Right cardiac atrium (tissue), 5 donors: ENCODE measurements at regions not wholly inside any gene's neighbourhood (a gene's known extent, or its start where the extent isn't known, plus 50 kb on each side); places are given as distances from the start of the nearest gene placed in this dataset.
A peak's percentile ranks its signal among the peaks of the same experiment; 100 is the strongest.

Experiments
- ATAC-seq, 2 donors: fragments of 200-7000 bp; cut with Tn5 transposase; one replicate each; pipeline versions ENCODE4 v1.8.0 to v1.9.1; 2020; ENCODE audit warnings: moderate library complexity in 2 of 2, mild to moderate bottlenecking in 1 of 2
- DNase-seq, 3 donors: peaks; one replicate each; pipeline ENCODE4 v3.0.0-alpha.2; 2020
- H3K27ac ChIP-seq: one replicate; pipeline ENCODE4 v1.5.1; 2013; ENCODE audit warnings: mild to moderate bottlenecking, low read length, control low read depth, moderate library complexity
- H3K27me3 ChIP-seq: one replicate; pipeline ENCODE4 v1.6.1; 2013; ENCODE audit not compliant: control insufficient read depth, insufficient read depth
- H3K4me1 ChIP-seq: one replicate; pipeline ENCODE4 v1.6.1; 2013; ENCODE audit warnings: low read length; ENCODE audit not compliant: control insufficient read depth, insufficient read depth
- H3K4me3 ChIP-seq: one replicate; pipeline ENCODE4 v1.5.1; 2013; ENCODE audit warnings: low read length, control low read depth
- H3K9me3 ChIP-seq: one replicate; pipeline ENCODE4 v1.6.1; 2013; ENCODE audit warnings: low read length; ENCODE audit not compliant: control insufficient read depth
- WGBS: extraction: QIAGEN DNeasy Blood & Tissue Kit; methylation state at CpG from one replicate; pipeline ENCODE4 v1.1.7; 2013; 5-methylcytosine and 5-hydroxymethylcytosine counted together
- intact Hi-C, 4 donors: fragments of 100-400 bp; cut with DNase I; formaldehyde crosslinking; loops; one replicate each; pipeline versions ENCODE4 v1.11.0 to v1.14.0; 2022 to 2023
- donor health status: healthy with polysubstance abuse.
- donor health status: DM: no; HTN: yes; CAD: no.
- donor health status: DM: no; HTN: no; CAD: no.
- donor health status: DM: no; HTN: yes; CAD: no; lungs with severe emphysema.
- donor health status: DM: yes; HTN: yes; CAD: no.

DNA sequence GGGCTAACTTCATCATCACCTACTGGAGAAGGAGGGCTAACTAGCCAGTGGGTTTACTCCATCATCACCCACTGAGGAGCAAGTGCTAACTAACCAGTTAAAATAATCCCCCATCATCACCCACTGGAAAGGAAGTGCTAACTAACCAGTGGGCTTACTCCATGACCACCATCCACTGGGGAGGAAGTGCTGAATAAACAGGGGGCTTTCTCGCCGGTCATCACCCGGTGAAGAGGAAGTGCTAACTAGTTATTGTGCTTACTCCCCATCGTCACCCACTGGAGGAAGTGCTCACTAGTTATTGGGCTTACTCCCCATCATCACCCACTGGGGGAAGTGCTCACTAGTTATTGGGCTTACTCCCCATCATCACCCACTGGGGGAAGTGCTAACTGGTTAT, 124.4 kb upstream of the SALL3 start:
- H3K4me3 ChIP-seq = no peak overlapping the region
- WGBS = 77% methylated on average over 4 of the region's 4 CpGs
- ATAC-seq (no peak), DNase-seq (no peak)
- no peaks in the 10 kb centered on the region for H3K4me1 ChIP-seq
- no peaks in the 10 kb centered on the region for H3K9me3 ChIP-seq
- H3K27ac ChIP-seq = no peak overlapping the region
- intact Hi-C loops = no loop called here
- H3K27me3 ChIP-seq = no peaks in the 10 kb centered on the region

DNA sequence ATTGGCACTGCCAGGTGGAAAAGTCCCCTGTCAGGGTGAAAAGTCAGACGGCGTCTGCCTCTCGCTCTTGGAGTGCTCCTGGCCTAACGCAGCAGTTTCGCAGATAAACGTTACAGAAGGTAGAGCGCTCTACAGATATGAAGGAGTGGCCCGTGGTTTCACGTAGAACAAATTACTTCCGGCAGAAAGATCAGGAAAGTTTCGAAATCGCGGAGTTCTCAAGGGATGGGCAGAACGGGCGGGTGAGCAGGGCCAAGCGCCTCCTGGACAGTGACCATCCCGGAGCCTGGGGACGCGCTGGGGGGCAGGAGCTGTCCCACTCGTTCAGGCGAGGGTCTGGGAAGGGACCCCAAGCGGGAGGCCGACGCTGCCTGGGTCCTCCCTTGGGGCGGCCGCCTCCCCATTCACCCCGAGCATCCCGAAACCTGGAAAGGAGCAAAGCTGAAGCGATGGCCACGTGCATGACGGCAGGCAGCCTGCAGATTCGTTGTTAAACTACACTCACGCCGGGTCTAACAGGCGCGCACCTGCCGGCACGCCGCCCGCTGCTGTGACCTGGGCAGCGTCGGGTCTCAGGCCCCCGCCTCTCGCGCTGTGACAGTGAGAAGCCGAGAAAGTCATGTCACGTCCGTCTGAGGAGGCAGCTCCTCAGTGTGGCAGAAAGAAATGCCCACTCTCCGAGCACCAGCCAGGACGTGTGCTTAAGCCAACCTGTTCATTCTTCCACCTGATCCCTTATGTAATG, 122.9 kb upstream of the SALL3 start:
- intact Hi-C loops = no loop called here
- DNase-seq (no peak), ATAC-seq (no peak)
- Histone ChIP-seq H3K27me3 (no peaks in the 10 kb centered on the region), H3K9me3 (no peaks in the 10 kb centered on the region), H3K4me3 (no peak overlapping the region), H3K27ac (no peak overlapping the region), H3K4me1 (no peaks in the 10 kb centered on the region)
- 91% methylated on average over 50 of the region's 50 CpGs for WGBS

GRCh38 chr18:78857314-78858150, 122.1 kb upstream of the SALL3 start:
- 76% methylated on average over 42 of the region's 42 CpGs for WGBS
- Histone ChIP-seq H3K27ac (no peak overlapping the region), H3K4me1 (no peaks in the 10 kb centered on the region), H3K27me3 (no peaks in the 10 kb centered on the region), H3K4me3 (no peak overlapping the region), H3K9me3 (no peaks in the 10 kb centered on the region)
- ATAC-seq (no peak), DNase-seq (no peak)
- intact Hi-C loops = no loop called here

GRCh38 chr18:78859686-78860085, 119.9 kb upstream of the SALL3 start:
- no peak for DNase-seq
- H3K27me3 ChIP-seq = no peaks in the 10 kb centered on the region
- no peaks in the 10 kb centered on the region for H3K9me3 ChIP-seq
- ATAC-seq = no peak
- no peak overlapping the region for H3K4me3 ChIP-seq
- intact Hi-C loops = no loop called here
- 90% methylated on average over 11 of the region's 11 CpGs for WGBS
- H3K27ac ChIP-seq = no peak overlapping the region
- no peaks in the 10 kb centered on the region for H3K4me1 ChIP-seq

DNA sequence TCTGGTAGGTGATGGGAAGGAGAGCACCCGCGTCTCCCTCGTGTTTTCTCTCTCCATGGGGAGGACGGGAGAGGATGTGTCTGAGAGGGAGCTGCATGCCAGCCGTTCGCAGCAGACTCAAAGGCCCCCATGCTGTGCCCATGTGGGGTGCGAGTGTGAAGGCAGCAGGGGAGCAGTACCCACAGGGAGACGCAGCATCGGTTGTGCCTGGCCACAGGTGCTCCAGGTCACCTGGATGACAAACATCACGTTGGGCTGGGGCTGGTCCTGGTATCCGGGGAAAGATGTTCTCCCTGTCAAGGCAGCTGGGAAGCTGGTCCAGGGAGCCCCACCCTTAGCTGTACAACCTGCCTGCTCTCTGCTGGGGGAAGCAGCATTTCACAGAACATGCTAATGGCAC, 119.5 kb upstream of the SALL3 start:
- DNase-seq (no peak), ATAC-seq (no peak)
- intact Hi-C loops = no loop called here
- Histone ChIP-seq H3K4me1 (no peaks in the 10 kb centered on the region), H3K27ac (no peak overlapping the region), H3K9me3 (no peaks in the 10 kb centered on the region), H3K4me3 (no peak overlapping the region), H3K27me3 (no peaks in the 10 kb centered on the region)
- WGBS = 80% methylated on average over 11 of the region's 11 CpGs

DNA sequence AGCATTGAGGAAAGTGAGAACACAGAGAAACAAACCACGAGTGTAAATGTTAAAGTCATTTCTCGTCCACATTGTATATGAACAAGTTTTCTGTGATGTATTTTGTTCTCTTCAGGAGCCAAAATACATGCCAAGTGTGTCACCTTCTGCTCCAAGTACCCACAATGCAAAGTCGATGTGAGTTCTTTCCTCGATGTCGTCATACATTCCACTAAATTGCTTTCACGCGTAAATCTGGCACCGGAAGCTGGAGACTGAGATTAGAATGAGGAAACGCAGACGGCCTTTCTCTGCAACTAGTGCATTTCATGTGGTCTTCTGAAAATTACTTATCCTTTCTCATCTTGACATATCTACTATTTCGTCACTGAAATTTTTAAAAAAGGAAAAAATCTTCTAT, 118.5 kb upstream of the SALL3 start:
- no peaks in the 10 kb centered on the region for H3K9me3 ChIP-seq
- intact Hi-C loops = no loop called here
- no peak overlapping the region for H3K27ac ChIP-seq
- no peaks in the 10 kb centered on the region for H3K27me3 ChIP-seq
- DNase-seq (peak in 1 of 3 donors; percentile 43), ATAC-seq (peak; percentile 56 to 79)
- WGBS = 36% methylated on average over 11 of the region's 11 CpGs
- H3K4me1 ChIP-seq = no peaks in the 10 kb centered on the region
- no peak overlapping the region for H3K4me3 ChIP-seq

GRCh38 chr18:78861706-78862105, 117.9 kb upstream of the SALL3 start:
- Histone ChIP-seq H3K27ac (no peak overlapping the region), H3K27me3 (no peaks in the 10 kb centered on the region)
- WGBS = 76% methylated on average over 7 of the region's 7 CpGs

GRCh38 chr18:78862395-78862794, 117.2 kb upstream of the SALL3 start:
- intact Hi-C loops = no loop called here
- ATAC-seq = no peak
- Histone ChIP-seq H3K27me3 (no peaks in the 10 kb centered on the region), H3K4me3 (no peak overlapping the region), H3K4me1 (no peaks in the 10 kb centered on the region), H3K27ac (no peak overlapping the region), H3K9me3 (no peaks in the 10 kb centered on the region)
- 85% methylated on average over 9 of the region's 9 CpGs for WGBS
- DNase-seq = no peak

More at GRCh38 chr18:78861706-78862105, 117.9 kb upstream of the SALL3 start:
- Histone ChIP-seq H3K4me1 (no peaks in the 10 kb centered on the region), H3K4me3 (no peak overlapping the region), H3K9me3 (no peaks in the 10 kb centered on the region)
- DNase-seq = no peak
- peak in 1 of 2 donors; percentile 24 for ATAC-seq
- intact Hi-C loops = no loop called here

DNA sequence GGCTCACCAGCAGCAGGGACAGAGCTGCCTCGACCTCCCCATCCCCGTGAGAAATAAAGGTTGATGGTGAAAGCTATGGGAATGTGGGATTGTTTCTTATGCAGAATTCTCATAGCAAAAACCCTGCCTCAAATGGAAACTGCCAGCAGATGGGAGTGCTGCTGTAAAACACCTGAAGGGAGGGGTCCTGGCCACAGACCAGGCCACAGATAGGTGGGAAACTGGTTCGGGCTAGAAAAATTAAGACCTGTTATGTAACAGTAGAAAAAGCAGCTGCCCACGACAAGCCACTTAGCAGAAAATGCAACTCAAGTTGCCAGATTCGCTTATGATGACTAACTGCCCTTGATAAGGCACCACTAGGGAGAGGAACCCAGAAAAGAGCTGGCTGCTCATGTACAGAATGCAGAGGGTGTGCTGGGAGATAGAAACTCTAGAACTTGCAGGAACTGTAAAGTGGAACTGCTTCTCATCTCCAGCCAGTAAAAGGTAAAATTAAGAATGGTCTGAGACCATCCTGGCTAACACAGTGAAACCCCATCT, 114.5 kb upstream of the SALL3 start:
- ATAC-seq (peak in 1 of 2 donors; percentile 58), DNase-seq (no peak)
- 50% methylated on average over 5 of the region's 5 CpGs for WGBS
- H3K4me3 ChIP-seq = no peak overlapping the region
- H3K27me3 ChIP-seq = no peaks in the 10 kb centered on the region
- intact Hi-C loops = no loop called here
- no peaks in the 10 kb centered on the region for H3K9me3 ChIP-seq
- H3K4me1 ChIP-seq = no peaks in the 10 kb centered on the region
- no peak overlapping the region for H3K27ac ChIP-seq

DNA sequence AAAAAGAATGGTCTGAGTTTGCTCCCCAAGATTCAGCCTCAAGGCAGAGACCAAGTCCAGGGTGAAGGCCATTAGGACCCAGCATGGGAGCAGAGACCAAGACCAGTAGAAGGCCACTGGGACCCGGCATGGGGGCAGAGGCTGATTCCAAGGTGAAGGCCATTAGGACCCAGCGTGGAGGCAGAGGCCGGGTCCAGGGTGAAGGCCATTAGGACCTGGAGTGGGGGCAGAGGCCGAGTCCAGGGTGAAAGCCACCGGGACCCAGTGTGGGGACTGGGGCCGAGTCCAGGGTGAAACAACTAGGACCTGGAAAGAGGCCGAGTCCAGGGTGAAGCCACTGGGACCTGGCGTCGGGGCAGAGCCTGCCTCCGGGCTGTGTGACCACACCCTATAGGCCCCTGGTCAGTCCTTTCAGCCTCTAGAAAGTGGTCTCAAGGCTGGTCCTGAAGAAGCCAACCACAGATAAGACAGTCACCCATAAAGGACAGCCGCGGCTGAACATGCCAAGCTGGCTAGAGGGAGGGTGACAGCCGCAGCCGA, 113.8 kb upstream of the SALL3 start:
- H3K4me1 ChIP-seq = no peaks in the 10 kb centered on the region
- 93% methylated on average over 14 of the region's 14 CpGs for WGBS

DNA sequence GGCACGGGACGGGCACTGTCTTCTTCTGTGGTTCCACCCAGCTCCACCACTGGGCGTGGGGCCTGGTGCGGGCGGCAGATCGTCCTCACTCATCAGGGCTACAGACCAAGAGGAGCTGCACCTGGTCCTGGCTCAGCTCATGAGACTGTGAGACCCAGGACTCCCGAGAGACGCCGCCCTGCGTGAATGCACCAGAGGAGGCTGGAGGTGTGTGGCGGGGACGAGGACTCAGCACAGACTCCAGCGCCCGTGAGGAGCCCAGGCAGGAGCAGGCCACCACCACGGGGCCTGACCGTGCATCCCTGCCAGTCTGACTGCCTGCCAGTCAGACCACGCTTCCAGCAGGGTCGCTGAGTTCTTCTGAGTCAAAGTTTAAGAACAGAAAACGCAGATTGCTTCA, 112.5 kb upstream of the SALL3 start:
- H3K4me3 ChIP-seq = no peak overlapping the region
- H3K9me3 ChIP-seq = no peaks in the 10 kb centered on the region
- intact Hi-C loops = no loop called here
- 93% methylated on average over 19 of the region's 19 CpGs for WGBS
- DNase-seq = no peak
- no peak overlapping the region for H3K27ac ChIP-seq
- H3K4me1 ChIP-seq = no peaks in the 10 kb centered on the region
- H3K27me3 ChIP-seq = no peaks in the 10 kb centered on the region
- ATAC-seq = no peak

More for the DNA sequence above, 113.8 kb upstream of the SALL3 start:
- no peak overlapping the region for H3K27ac ChIP-seq
- no peaks in the 10 kb centered on the region for H3K27me3 ChIP-seq
- H3K9me3 ChIP-seq = no peaks in the 10 kb centered on the region
- intact Hi-C loops = no loop called here
- ATAC-seq (no peak), DNase-seq (peak in 1 of 3 donors; percentile 59)
- no peak overlapping the region for H3K4me3 ChIP-seq
